ENCODE measurements at regions not wholly inside any gene's neighbourhood (a gene's known extent, or its start where the extent isn't known, plus 50 kb on each side); places are given as distances from the start of the nearest gene placed in this dataset.

GRCh38 chr6:65964261-65964660, 257.2 kb upstream of the EYS start:
- FAIRE-seq (no peak), DNase-seq (ENCODE audit: low read depth, low spot score) (no peak)
- H3K36me3 ChIP-seq (ENCODE audit: control insufficient read depth in 2 of 2, extremely low read depth in 1 of 2, insufficient read depth in 2 of 2, low read length in 2 of 2), result no peaks in the 10 kb centered on the region
- H3K79me2 ChIP-seq (ENCODE audit: control insufficient read depth, insufficient read depth, low read length), result no peaks in the 10 kb centered on the region
- TF ChIP-seq GATA2 (IDR thresholded peaks at IDR 0.05; ENCODE audit: insufficient read depth, insufficient read length, low read depth, low read length) (no peak), POLR2AphosphoS5 (IDR thresholded peaks at IDR 0.05; ENCODE audit: insufficient read depth, low read depth, low read length) (no peak), CTCF (IDR thresholded peaks at IDR 0.05; ENCODE audit: extremely low read depth in 1 of 2, insufficient read depth in 1 of 2, low read depth in 1 of 2, low read length in 2 of 2) (no peak), POLR2A (IDR thresholded peaks at IDR 0.05; ENCODE audit: low read depth, low read length) (no peak), EZH2 (IDR thresholded peaks at IDR 0.05; ENCODE audit: borderline replicate concordance, low read depth, low read length, severe bottlenecking) (no peak), MYC (IDR thresholded peaks at IDR 0.05; ENCODE audit: low read depth, low read length) (no peak), JUN (IDR thresholded peaks at IDR 0.05; ENCODE audit: borderline replicate concordance, insufficient read depth, insufficient read length, low read depth) (no peak), MAX (IDR thresholded peaks at IDR 0.05; ENCODE audit: insufficient read depth, insufficient read length) (no peak), FOS (IDR thresholded peaks at IDR 0.05; ENCODE audit: borderline replicate concordance, insufficient read depth, low read length) (no peak)
- H2AFZ ChIP-seq (ENCODE audit: low read depth, low read length), result no peak overlapping the region
- H3K4me3 ChIP-seq (replicated peaks in 1 of 3; ENCODE audit: insufficient read depth in 1 of 3, low read depth in 1 of 3, low read length in 3 of 3), result no peak overlapping the region
- intact Hi-C loops (cut with micrococcal nuclease) (no loop called here), dilution Hi-C loops (cut with MboI; ENCODE audit: extremely low pct_ligation_motif_present, low sequenced_read_pairs) (no loop called here)
- ChIA-PET CTCF (no interaction called here), POLR2A (no interaction called here)
- H3K4me1 ChIP-seq (ENCODE audit: control insufficient read depth, extremely low read depth, insufficient read depth, low read length), result no peaks in the 10 kb centered on the region
- no peaks in the 10 kb centered on the region for H4K20me1 ChIP-seq (replicated peaks; ENCODE audit: control insufficient read depth, extremely low read depth, insufficient read depth, low read length)
- H3K9ac ChIP-seq (replicated peaks; ENCODE audit: extremely low read depth, insufficient read depth, low read length), result no peak overlapping the region
- no peaks in the 10 kb centered on the region for H3K9me1 ChIP-seq (replicated peaks; ENCODE audit: control insufficient read depth, extremely low read depth, insufficient read depth, low read length)
- H3K27me3 ChIP-seq (ENCODE audit: control insufficient read depth in 2 of 2, insufficient read depth in 2 of 2, low read length in 2 of 2), result no peaks in the 10 kb centered on the region
- no peaks in the 10 kb centered on the region for H3K9me3 ChIP-seq (replicated peaks; ENCODE audit: control insufficient read depth, insufficient read depth, low read length)
- no peak overlapping the region for H3K27ac ChIP-seq (ENCODE audit: insufficient read depth, low read depth, low read length)
- no TSS peak for BruUV-seq (replicated peaks)
- H3K4me2 ChIP-seq (ENCODE audit: insufficient read depth, low read length), result no peak overlapping the region

All from endothelial cell of umbilical vein (primary cell).